HEK293 (cell line): ENCODE measurements at regions not wholly inside any gene's neighbourhood (a gene's known extent, or its start where the extent isn't known, plus 50 kb on each side); places are given as distances from the start of the nearest gene placed in this dataset.
"Not testable (repeated sequence)": the region's sequence is repeated elsewhere in the genome, so short reads cannot be mapped to it uniquely, and the experiment has no call there.

ENCODE experiments used
- CTCF ChIA-PET: fragments of 350-600 bp; formaldehyde crosslinking; extraction: SDS; loops from one replicate; lab custom pipeline; 2021; ENCODE audit warnings: antibody characterized with exemption; lab: Yijun Ruan, JAX
- POLR2A ChIA-PET: fragments of 300-600 bp; formaldehyde crosslinking; extraction: SDS; loops from one replicate; lab custom pipeline; 2020; ENCODE audit warnings: antibody characterized with exemption, inconsistent platforms; lab: Yijun Ruan, JAX
- H3K27ac ChIP-seq: fragments of 200-500 bp; sonication (Bioruptor generic); 2 replicates; pipeline ENCODE4 v1.5.1; 2014; ENCODE audit warnings: low read depth, low read length, control low read depth, inconsistent platforms; ENCODE audit errors: extremely low read depth
- H3K36me3 ChIP-seq, 2 experiments: fragments of 200-500 bp in 1 of 2; sonication (Bioruptor generic) in 1 of 2; 1 replicate in 1 of 2; 2 replicates in 1 of 2; pipeline ENCODE4 v1.5.1; 2014 to 2017; ENCODE audit warnings: inconsistent platforms in 2 of 2, low read length in 2 of 2; ENCODE audit not compliant: control insufficient read depth in 2 of 2, insufficient read depth in 1 of 2
- H3K4me1 ChIP-seq: fragments of 200-500 bp; sonication (Bioruptor generic); 2 replicates; pipeline ENCODE4 v1.5.1; 2014; ENCODE audit warnings: mild to moderate bottlenecking, low read length, inconsistent platforms; ENCODE audit not compliant: control insufficient read depth, insufficient read depth
- H3K4me3 ChIP-seq: 2 replicates; pipeline ENCODE4 v1.5.1; 2011; ENCODE audit warnings: low read depth, mild to moderate bottlenecking, control low read depth, low read length, moderate library complexity
- H3K9me3 ChIP-seq: fragments of 200-500 bp; sonication (Bioruptor generic); 2 replicates; pipeline ENCODE4 v1.5.1; 2014; ENCODE audit warnings: low read depth, low read length, inconsistent platforms; ENCODE audit not compliant: control insufficient read depth, insufficient read depth
- SETDB1 ChIP-seq: IDR thresholded peaks from one replicate; pipeline ENCODE4 v1.6.1; 2017; ENCODE audit warnings: mild to moderate bottlenecking, low read length, moderate library complexity, mixed read lengths; ENCODE audit not compliant: insufficient read length
- ZBTB7A ChIP-seq: fragments of 450-650 bp; formaldehyde crosslinking; IDR thresholded peaks from 2 replicates; pipeline ENCODE4 v1.5.1; 2016; ENCODE audit warnings: low read depth, missing biosample characterization, missing genetic modification characterization
- ZNF324 ChIP-seq: fragments of 450-650 bp; formaldehyde crosslinking; IDR thresholded peaks from 2 replicates; pipeline ENCODE4 v1.5.1; 2016; ENCODE audit warnings: missing biosample characterization, missing genetic modification characterization
- ZNF366 ChIP-seq: fragments of 450-650 bp; formaldehyde crosslinking; conservative IDR thresholded peaks from 2 replicates; pipeline ENCODE4 v1.5.1; 2016; ENCODE audit warnings: missing biosample characterization, missing genetic modification characterization
- ZNF521 ChIP-seq: fragments of 450-650 bp; formaldehyde crosslinking; IDR thresholded peaks from 2 replicates; pipeline ENCODE4 v1.5.1; 2017; ENCODE audit warnings: missing biosample characterization, mild to moderate bottlenecking, missing genetic modification characterization
- TF ChIP-seq, protein P1 (sequence below): fragments of 450-650 bp; formaldehyde crosslinking; IDR thresholded peaks from 2 replicates; pipeline ENCODE4 v1.5.1; 2016; ENCODE audit warnings: missing biosample characterization, missing genetic modification characterization, low read depth
- TF ChIP-seq, protein P2 (sequence below): fragments of 450-650 bp; IDR thresholded peaks from 2 replicates; pipeline ENCODE4 v1.5.1; 2018; ENCODE audit warnings: missing biosample characterization, mild to moderate bottlenecking, missing genetic modification characterization
- TF ChIP-seq, protein P3 (sequence below): sonication (generic); formaldehyde crosslinking; IDR thresholded peaks from 2 replicates; pipeline ENCODE4 v1.8.1; 2022; ENCODE audit warnings: mild to moderate bottlenecking, moderate library complexity, missing genetic modification reagents
- TF ChIP-seq, protein P4 (sequence below): fragments of 450-650 bp; formaldehyde crosslinking; IDR thresholded peaks from 2 replicates; pipeline ENCODE4 v1.5.1; 2017; ENCODE audit warnings: missing biosample characterization, missing genetic modification characterization

DNA sequence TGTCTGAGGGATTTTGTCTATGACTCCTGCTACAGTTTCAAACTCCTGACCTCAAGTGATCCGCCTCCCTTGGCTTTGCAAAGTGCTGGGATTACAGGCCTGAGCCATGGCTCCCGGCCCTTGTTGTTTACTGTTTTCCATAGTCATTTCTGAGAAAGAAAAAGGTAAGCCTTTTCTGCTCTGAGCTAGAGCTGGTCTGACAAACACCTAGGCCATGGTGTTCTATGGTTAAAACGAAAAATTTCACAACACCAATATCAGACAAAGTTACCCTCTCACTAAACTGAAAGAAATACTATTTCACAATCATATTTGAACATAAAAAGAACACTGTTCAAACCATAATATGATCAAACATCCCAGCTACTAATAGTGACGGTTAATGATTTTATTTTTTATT, 57.5 kb downstream of the PPIAL4A start:
- H3K27ac ChIP-seq, CTCF ChIA-PET, H3K4me1 ChIP-seq, H3K4me3 ChIP-seq, POLR2A ChIA-PET, H3K36me3 ChIP-seq, H3K9me3 ChIP-seq: not testable (repeated sequence)

DNA sequence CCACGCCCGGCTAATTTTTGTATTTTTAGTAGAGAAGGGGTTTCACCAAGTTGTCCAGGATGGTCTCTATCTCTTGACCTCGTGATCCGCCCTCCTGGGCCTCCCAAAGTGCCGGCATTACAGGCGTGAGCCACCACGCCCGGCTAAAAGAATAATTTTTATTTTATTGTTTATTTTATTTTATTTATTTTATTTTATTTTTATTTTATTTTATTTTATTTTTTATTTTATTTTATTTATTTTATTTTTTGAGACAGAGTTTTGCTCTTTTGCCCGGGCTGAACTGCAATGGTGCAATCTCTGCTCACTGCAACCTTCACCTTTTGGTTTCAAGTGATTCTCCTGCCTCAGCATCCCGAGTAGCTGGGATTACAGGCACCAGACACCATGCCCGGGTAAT, 60.2 kb downstream of the PPIAL4A start:
- H3K27ac ChIP-seq, H3K36me3 ChIP-seq, CTCF ChIA-PET, H3K4me3 ChIP-seq, H3K4me1 ChIP-seq, POLR2A ChIA-PET, H3K9me3 ChIP-seq: not testable (repeated sequence)

DNA sequence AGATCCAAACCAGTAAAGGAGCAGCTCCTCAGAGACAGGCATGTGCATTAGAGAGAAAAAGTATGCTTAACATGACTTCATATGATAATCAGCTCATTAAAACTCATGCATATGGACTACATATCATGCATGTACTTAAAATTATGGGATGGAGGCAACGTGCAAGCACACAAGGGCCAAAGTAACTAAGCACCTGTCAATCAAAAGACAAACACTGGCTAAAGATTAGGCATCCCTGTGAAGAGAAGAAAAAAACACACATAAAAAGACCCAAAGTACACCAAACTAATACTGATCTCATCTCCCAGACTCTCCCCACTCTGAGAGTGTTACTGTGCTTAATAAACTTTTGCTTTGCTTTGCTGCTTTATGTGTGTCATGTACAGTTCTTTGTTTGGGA, 61.1 kb downstream of the PPIAL4A start:
- POLR2A ChIA-PET, H3K36me3 ChIP-seq, H3K27ac ChIP-seq, H3K9me3 ChIP-seq, CTCF ChIA-PET, H3K4me1 ChIP-seq, H3K4me3 ChIP-seq: not testable (repeated sequence)

DNA sequence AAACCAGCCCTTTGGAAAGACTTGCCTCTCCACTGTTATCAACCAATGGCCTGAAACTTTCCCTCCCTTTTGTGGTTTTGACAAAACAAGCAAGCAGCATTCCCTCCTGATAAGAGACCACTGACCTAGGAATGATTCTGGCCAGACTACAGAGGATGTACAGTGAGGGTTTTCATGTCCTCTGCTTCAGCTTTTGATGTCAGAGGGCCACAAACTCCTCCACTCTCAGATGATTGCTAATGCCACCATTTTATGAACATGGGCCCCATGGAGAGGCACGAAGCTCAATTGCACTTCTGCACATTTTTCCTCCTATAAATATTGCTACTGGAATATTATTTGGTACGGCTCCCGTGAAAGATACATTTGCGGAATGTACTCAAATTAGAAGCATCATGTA, 61.5 kb downstream of the PPIAL4A start:
- H3K9me3 ChIP-seq, H3K36me3 ChIP-seq, H3K4me3 ChIP-seq, H3K27ac ChIP-seq, H3K4me1 ChIP-seq, POLR2A ChIA-PET, CTCF ChIA-PET: not testable (repeated sequence)

DNA sequence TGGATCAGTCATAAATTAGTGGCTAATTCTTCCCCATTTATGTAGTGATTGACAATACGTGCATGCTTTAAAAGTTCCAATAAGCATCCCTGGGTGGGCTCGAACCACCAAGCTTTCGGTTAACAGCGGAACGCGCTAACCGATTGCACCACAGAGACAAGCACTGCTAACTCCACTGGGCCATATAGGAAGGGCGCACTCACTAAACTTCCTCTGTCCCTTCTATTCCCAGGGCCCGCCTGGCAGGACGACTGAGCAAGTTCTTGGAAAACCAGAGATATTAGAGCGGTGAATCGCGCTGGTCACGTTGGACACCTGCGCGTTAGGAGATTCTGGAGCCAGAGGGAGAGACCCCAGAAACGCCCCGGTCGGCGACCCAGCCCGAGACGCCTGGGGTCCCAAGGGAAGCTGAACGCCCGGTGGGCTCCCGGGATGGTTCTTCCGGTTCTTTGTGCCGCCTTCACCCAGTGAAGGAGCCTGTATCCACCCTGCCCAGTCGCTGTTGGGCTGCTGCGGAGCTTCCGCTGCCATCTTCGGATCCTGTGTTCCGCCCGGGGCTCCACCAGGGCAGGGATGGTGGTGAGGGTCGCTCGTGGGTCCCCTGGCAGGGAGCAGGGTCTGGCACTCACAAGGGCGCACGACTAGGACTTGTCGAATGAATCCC, 62.8 kb downstream of the PPIAL4A start:
- CTCF ChIA-PET, H3K27ac ChIP-seq, H3K36me3 ChIP-seq, H3K4me1 ChIP-seq, H3K9me3 ChIP-seq, POLR2A ChIA-PET, H3K4me3 ChIP-seq: not testable (repeated sequence)

DNA sequence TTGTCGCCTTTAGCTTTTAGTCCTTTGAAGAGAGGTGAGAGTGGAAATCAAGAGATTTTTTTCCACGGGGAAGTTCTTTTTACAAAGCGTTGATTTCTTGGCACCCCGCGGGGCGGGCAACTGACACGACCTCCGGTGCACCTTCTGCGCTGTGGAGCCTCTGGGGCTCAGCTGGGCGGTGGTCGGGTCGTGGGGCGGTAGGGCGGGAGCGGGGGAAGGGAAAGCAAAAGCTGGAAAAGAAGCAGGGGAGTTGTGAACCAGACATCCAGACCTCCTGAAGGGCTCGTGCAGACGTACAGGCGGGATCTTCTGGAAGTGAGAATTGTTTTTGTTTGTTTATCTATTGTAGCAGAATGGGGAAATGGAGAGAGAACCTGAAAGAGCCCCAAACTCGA, 63.3 kb downstream of the PPIAL4A start:
- H3K9me3 ChIP-seq, H3K27ac ChIP-seq, H3K36me3 ChIP-seq, H3K4me1 ChIP-seq, H3K4me3 ChIP-seq, POLR2A ChIA-PET, CTCF ChIA-PET: not testable (repeated sequence)

DNA sequence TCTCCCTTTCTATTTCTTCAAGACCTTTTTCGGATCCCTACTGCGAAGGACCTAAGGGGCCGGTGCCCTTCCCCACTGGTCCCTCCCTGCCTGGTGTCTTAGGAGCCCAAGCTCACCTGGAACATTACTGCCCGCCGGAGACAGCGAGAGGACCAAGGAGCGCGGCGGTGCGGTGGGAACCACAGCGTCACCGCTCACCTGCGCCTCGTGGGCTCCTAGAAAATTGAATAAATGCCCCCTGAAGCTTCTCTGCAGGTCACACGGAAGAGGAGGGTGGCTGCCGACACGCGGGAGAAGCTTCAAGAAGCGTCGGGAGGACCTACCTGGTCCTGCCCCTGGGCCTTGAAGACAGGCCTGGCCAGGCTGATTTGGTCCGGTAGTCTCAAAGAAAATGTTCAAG, 65.2 kb downstream of the PPIAL4A start:
- H3K4me3 ChIP-seq = no peak overlapping the region
- TF ChIP-seq ZNF324 (tag by site-specific recombination) = no peak
- TF ChIP-seq ZNF521 (tag by site-specific recombination) = no peak
- no peak for TF ChIP-seq ZBTB7A
- TF ChIP-seq, protein P1, sequence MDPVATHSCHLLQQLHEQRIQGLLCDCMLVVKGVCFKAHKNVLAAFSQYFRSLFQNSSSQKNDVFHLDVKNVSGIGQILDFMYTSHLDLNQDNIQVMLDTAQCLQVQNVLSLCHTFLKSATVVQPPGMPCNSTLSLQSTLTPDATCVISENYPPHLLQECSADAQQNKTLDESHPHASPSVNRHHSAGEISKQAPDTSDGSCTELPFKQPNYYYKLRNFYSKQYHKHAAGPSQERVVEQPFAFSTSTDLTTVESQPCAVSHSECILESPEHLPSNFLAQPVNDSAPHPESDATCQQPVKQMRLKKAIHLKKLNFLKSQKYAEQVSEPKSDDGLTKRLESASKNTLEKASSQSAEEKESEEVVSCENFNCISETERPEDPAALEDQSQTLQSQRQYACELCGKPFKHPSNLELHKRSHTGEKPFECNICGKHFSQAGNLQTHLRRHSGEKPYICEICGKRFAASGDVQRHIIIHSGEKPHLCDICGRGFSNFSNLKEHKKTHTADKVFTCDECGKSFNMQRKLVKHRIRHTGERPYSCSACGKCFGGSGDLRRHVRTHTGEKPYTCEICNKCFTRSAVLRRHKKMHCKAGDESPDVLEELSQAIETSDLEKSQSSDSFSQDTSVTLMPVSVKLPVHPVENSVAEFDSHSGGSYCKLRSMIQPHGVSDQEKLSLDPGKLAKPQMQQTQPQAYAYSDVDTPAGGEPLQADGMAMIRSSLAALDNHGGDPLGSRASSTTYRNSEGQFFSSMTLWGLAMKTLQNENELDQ (tag by site-specific recombination) = no peak
- TF ChIP-seq ZNF366 = no peak
- no peak for TF ChIP-seq SETDB1
- TF ChIP-seq, protein P2, sequence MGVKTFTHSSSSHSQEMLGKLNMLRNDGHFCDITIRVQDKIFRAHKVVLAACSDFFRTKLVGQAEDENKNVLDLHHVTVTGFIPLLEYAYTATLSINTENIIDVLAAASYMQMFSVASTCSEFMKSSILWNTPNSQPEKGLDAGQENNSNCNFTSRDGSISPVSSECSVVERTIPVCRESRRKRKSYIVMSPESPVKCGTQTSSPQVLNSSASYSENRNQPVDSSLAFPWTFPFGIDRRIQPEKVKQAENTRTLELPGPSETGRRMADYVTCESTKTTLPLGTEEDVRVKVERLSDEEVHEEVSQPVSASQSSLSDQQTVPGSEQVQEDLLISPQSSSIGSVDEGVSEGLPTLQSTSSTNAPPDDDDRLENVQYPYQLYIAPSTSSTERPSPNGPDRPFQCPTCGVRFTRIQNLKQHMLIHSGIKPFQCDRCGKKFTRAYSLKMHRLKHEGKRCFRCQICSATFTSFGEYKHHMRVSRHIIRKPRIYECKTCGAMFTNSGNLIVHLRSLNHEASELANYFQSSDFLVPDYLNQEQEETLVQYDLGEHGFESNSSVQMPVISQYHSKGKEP = no peak
- TF ChIP-seq, protein P3, sequence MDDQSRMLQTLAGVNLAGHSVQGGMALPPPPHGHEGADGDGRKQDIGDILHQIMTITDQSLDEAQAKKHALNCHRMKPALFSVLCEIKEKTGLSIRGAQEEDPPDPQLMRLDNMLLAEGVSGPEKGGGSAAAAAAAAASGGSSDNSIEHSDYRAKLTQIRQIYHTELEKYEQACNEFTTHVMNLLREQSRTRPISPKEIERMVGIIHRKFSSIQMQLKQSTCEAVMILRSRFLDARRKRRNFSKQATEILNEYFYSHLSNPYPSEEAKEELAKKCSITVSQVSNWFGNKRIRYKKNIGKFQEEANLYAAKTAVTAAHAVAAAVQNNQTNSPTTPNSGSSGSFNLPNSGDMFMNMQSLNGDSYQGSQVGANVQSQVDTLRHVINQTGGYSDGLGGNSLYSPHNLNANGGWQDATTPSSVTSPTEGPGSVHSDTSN (CRISPR knock-in tag) = no peak
- TF ChIP-seq, protein P4, sequence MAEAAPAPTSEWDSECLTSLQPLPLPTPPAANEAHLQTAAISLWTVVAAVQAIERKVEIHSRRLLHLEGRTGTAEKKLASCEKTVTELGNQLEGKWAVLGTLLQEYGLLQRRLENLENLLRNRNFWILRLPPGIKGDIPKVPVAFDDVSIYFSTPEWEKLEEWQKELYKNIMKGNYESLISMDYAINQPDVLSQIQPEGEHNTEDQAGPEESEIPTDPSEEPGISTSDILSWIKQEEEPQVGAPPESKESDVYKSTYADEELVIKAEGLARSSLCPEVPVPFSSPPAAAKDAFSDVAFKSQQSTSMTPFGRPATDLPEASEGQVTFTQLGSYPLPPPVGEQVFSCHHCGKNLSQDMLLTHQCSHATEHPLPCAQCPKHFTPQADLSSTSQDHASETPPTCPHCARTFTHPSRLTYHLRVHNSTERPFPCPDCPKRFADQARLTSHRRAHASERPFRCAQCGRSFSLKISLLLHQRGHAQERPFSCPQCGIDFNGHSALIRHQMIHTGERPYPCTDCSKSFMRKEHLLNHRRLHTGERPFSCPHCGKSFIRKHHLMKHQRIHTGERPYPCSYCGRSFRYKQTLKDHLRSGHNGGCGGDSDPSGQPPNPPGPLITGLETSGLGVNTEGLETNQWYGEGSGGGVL (tag by site-specific recombination) = no peak
- H3K9me3 ChIP-seq = no peaks in the 10 kb centered on the region
- H3K27ac ChIP-seq = no peak overlapping the region
- ChIA-PET POLR2A (no interaction called here), CTCF (no interaction called here)
- H3K36me3 ChIP-seq = no peaks in the 10 kb centered on the region; a peak in 1 of 3 replicates
- H3K4me1 ChIP-seq = no peaks in the 10 kb centered on the region
